ENCODE measurements at regions not wholly inside any gene's neighbourhood (a gene's known extent, or its start where the extent isn't known, plus 50 kb on each side); places are given as distances from the start of the nearest gene placed in this dataset.

- Histone ChIP-seq H4K20me1 (replicated peaks; ENCODE audit: control insufficient read depth, insufficient read depth, low read length) (no peaks in the 10 kb centered on the region), H3K9me3 (replicated peaks; ENCODE audit: control insufficient read depth, insufficient read depth, low read depth, low read length) (no peaks in the 10 kb centered on the region), H3K9ac (ENCODE audit: insufficient read depth in 1 of 2, low read depth in 2 of 2, low read length in 2 of 2) (no peak overlapping the region), H3K9me1 (ENCODE audit: control insufficient read depth, insufficient read depth, low read length) (no peaks in the 10 kb centered on the region), H2AFZ (ENCODE audit: low read depth, low read length) (peak overlapping the region; percentile 77), H3K27ac (ENCODE audit: extremely low read depth, low read depth, low read length) (no peak overlapping the region), H3K4me3 (no peak overlapping the region), H3K27me3 (ENCODE audit: control insufficient read depth in 2 of 2, insufficient read depth in 2 of 2, low read length in 2 of 2) (no peaks in the 10 kb centered on the region), H3K4me2 (ENCODE audit: insufficient read depth, low read length) (no peak overlapping the region), H3K79me2 (ENCODE audit: control insufficient read depth, insufficient read depth, low read length) (no peaks in the 10 kb centered on the region), H3K4me1 (replicated peaks in 1 of 2; ENCODE audit: control insufficient read depth in 2 of 2, insufficient read depth in 2 of 2, low read length in 2 of 2) (peaks cover 18 to 20% of the 10 kb centered on the region in 2 experiments; a peak in 4 of 5 replicates), H3K36me3 (ENCODE audit: control insufficient read depth, insufficient read depth, low read length) (no peaks in the 10 kb centered on the region)
- no peak for FAIRE-seq
- CTCF ChIA-PET (ENCODE audit: low intra/inter-chr PET ratio), result no interaction called here
- 85% methylated on average over 7 of the region's 15 CpGs for WGBS (ENCODE audit: insufficient coverage, low coverage, missing lambda C conversion rate)
- intact Hi-C loops (cut with micrococcal nuclease) (loop anchor here (5.0 to 10.0 kb wide), 2 partner anchors 59 to 161 kb away; no protein-coding TSS in a partner anchor), in situ Hi-C loops (cut with MboI) (no loop called here)
- TF ChIP-seq, protein P1, sequence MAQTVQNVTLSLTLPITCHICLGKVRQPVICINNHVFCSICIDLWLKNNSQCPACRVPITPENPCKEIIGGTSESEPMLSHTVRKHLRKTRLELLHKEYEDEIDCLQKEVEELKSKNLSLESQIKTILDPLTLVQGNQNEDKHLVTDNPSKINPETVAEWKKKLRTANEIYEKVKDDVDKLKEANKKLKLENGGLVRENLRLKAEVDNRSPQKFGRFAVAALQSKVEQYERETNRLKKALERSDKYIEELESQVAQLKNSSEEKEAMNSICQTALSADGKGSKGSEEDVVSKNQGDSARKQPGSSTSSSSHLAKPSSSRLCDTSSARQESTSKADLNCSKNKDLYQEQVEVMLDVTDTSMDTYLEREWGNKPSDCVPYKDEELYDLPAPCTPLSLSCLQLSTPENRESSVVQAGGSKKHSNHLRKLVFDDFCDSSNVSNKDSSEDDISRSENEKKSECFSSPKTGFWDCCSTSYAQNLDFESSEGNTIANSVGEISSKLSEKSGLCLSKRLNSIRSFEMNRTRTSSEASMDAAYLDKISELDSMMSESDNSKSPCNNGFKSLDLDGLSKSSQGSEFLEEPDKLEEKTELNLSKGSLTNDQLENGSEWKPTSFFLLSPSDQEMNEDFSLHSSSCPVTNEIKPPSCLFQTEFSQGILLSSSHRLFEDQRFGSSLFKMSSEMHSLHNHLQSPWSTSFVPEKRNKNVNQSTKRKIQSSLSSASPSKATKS (CRISPR knock-in tag; IDR thresholded peaks at IDR 0.05), result no peak
- POLR2A ChIA-PET, result no interaction called here
- ATAC-seq, result peak; percentile 8; the same call in 2 of the 3 replicates
- DNase-seq (ENCODE audit: extremely low read depth in 1 of 4, low spot score in 3 of 4), result no peak
- no TSS peak for BruUV-seq (replicated peaks)
Measured at GRCh38 chr10:128573281-128573845, 447.1 kb upstream of the MKI67 start.

DNA sequence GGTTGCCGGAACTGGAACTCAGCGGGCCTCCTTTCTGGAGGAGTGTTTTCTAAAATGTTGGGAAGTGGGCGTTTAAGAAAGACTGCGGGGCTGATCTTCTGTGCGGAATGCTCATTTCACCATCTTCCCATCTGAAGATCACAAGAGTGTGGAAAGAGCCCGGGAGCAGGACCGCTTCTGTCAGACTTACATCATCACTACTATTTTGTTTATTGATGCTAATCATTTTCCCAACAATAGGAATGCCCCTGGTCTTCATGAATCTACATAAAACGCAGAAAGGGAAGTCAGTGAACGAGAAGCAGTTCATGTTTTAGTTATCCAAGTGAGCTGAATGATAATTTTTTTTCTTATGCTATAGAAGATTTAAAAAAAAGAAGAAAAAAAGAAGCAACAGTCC lies 447.8 kb upstream of the MKI67 start:
- ATAC-seq (no peak), FAIRE-seq (no peak), DNase-seq (ENCODE audit: extremely low read depth in 1 of 4, low spot score in 3 of 4) (no peak)
- no peak overlapping the region for H3K4me3 ChIP-seq
- no peaks in the 10 kb centered on the region for H3K79me2 ChIP-seq (ENCODE audit: control insufficient read depth, insufficient read depth, low read length)
- in situ Hi-C loops (cut with MboI) (no loop called here), intact Hi-C loops (cut with micrococcal nuclease) (loop anchor here (5.0 to 10.0 kb wide), 2 partner anchors 58 to 161 kb away; no protein-coding TSS in a partner anchor)
- H3K27me3 ChIP-seq (ENCODE audit: control insufficient read depth in 2 of 2, insufficient read depth in 2 of 2, low read length in 2 of 2), result no peaks in the 10 kb centered on the region
- no peaks in the 10 kb centered on the region for H3K36me3 ChIP-seq (ENCODE audit: control insufficient read depth, insufficient read depth, low read length)
- no peaks in the 10 kb centered on the region for H4K20me1 ChIP-seq (replicated peaks; ENCODE audit: control insufficient read depth, insufficient read depth, low read length)
- H3K9me1 ChIP-seq (ENCODE audit: control insufficient read depth, insufficient read depth, low read length), result no peaks in the 10 kb centered on the region
- WGBS (ENCODE audit: insufficient coverage, low coverage, missing lambda C conversion rate), result 64% methylated on average over 5 of the region's 9 CpGs
- H3K9me3 ChIP-seq (replicated peaks; ENCODE audit: control insufficient read depth, insufficient read depth, low read depth, low read length), result no peaks in the 10 kb centered on the region
- H3K4me2 ChIP-seq (ENCODE audit: insufficient read depth, low read length), result no peak overlapping the region
- POLR2A ChIA-PET, result no interaction called here
- TF ChIP-seq, protein P2, sequence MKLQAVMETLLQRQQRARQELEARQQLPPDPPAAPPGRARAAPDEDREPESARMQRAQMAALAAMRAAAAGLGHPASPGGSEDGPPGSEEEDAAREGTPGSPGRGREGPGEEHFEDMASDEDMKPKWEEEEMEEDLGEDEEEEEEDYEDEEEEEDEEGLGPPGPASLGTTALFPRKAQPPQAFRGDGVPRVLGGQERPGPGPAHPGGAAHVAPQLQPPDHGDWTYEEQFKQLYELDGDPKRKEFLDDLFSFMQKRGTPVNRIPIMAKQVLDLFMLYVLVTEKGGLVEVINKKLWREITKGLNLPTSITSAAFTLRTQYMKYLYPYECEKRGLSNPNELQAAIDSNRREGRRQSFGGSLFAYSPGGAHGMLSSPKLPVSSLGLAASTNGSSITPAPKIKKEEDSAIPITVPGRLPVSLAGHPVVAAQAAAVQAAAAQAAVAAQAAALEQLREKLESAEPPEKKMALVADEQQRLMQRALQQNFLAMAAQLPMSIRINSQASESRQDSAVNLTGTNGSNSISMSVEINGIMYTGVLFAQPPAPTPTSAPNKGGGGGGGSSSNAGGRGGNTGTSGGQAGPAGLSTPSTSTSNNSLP (IDR thresholded peaks at IDR 0.05; ENCODE audit: borderline replicate concordance, low read depth, low read length), result no peak
- TF ChIP-seq SPI1 (IDR thresholded peaks at IDR 0.05; ENCODE audit: borderline replicate concordance, low read depth, low read length) (no peak), PURB (CRISPR knock-in tag; IDR thresholded peaks at IDR 0.05; ENCODE audit: low read depth) (no peak), HDAC3 (IDR thresholded peaks at IDR 0.05; ENCODE audit: borderline replicate concordance, partially characterized antibody) (no peak), HES1 (IDR thresholded peaks at IDR 0.05; ENCODE audit: low read depth) (no peak), ZNF551 (CRISPR knock-in tag; IDR thresholded peaks at IDR 0.05) (no peak)
- TF ChIP-seq, protein P3, sequence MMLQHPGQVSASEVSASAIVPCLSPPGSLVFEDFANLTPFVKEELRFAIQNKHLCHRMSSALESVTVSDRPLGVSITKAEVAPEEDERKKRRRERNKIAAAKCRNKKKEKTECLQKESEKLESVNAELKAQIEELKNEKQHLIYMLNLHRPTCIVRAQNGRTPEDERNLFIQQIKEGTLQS (IDR thresholded peaks at IDR 0.05), result 0 out of 2 replicates have a peak, but pooled peaks have one; percentile 8
- TF ChIP-seq, protein P3 (CRISPR knock-in tag; conservative IDR thresholded peaks at IDR 0.05), result no peak
- no TSS peak for BruUV-seq (replicated peaks)
- H3K4me1 ChIP-seq (replicated peaks in 1 of 2; ENCODE audit: control insufficient read depth in 2 of 2, insufficient read depth in 2 of 2, low read length in 2 of 2), result peaks cover 18 to 22% of the 10 kb centered on the region in 2 experiments; a peak in 4 of 5 replicates
- H2AFZ ChIP-seq (ENCODE audit: low read depth, low read length), result peak overlapping the region; percentile 77
- H3K27ac ChIP-seq (ENCODE audit: extremely low read depth, low read depth, low read length), result no peak overlapping the region
- CTCF ChIA-PET (ENCODE audit: low intra/inter-chr PET ratio), result no interaction called here
- H3K9ac ChIP-seq (ENCODE audit: insufficient read depth in 1 of 2, low read depth in 2 of 2, low read length in 2 of 2), result no peak overlapping the region

All from K562 (cell line).